ENCODE measurements at regions not wholly inside any gene's neighbourhood (a gene's known extent, or its start where the extent isn't known, plus 50 kb on each side); places are given as distances from the start of the nearest gene placed in this dataset.

DNA sequence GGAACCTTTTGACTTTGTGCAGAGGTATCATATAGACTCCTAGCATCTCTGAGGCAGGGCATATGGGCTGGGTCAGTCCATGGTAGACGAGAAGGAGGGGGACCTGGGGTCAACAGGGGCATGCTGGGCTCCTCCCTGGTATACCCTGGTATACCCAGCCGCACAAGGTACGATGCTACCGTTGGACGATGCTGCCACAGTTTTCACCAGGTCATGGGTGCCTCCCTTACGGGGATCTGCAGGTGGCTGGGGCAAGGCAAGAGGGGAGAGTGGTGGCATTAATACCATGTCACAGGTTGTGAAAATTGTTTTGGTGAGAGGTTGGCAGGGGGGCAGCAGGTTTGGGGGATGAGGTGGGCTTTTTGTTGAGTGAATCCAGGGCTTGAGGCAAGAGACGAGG lies 149.8 kb downstream of the TSN start:
- no peak for TF ChIP-seq EZH2phosphoT487 (IDR thresholded peaks at IDR 0.05; ENCODE audit: insufficient read depth, low read depth)
- no peak for TF ChIP-seq EZH2 (IDR thresholded peaks at IDR 0.05; ENCODE audit: insufficient read depth, poor library complexity, severe bottlenecking)
